Chondrocyte (in vitro differentiated cells): ENCODE measurements at regions not wholly inside any gene's neighbourhood (a gene's known extent, or its start where the extent isn't known, plus 50 kb on each side); places are given as distances from the start of the nearest gene placed in this dataset.

Source experiments
- DNase-seq: peaks from one replicate; pipeline ENCODE4 v3.0.0; 2021; ENCODE audit warnings: mixed read lengths, low spot score
- H3K27ac Mint-ChIP-seq: one replicate; pipeline ENCODE4 v1.8.0; 2021; ENCODE audit warnings: mild to moderate bottlenecking, moderate library complexity, mixed read lengths; ENCODE audit not compliant: unreplicated experiment
- H3K27me3 Mint-ChIP-seq: 2 replicates; pipeline ENCODE4 v1.8.0; 2021; ENCODE audit warnings: low read depth, mixed read lengths
- H3K36me3 Mint-ChIP-seq: 2 replicates; pipeline ENCODE4 v1.8.0; 2021; ENCODE audit warnings: low read depth, mixed read lengths
- H3K4me1 Mint-ChIP-seq: 2 replicates; pipeline ENCODE4 v1.8.0; 2021; ENCODE audit warnings: low read depth, mild to moderate bottlenecking, mixed read lengths
- H3K4me3 Mint-ChIP-seq: one replicate; pipeline ENCODE4 v1.8.0; 2021; ENCODE audit warnings: mild to moderate bottlenecking, moderate library complexity, mixed read lengths; ENCODE audit not compliant: unreplicated experiment
- H3K9me3 Mint-ChIP-seq: 2 replicates; pipeline ENCODE4 v1.8.0; 2021; ENCODE audit warnings: low read depth, mixed read lengths
- TF ChIP-seq, protein P1 (sequence below): fragments of 200-600 bp; sonication (generic); IDR thresholded peaks from 2 replicates; pipeline ENCODE4 v1.5.0; 2021; ENCODE audit warnings: antibody characterized with exemption, mild to moderate bottlenecking, moderate library complexity

- H3K9me3 Mint-ChIP-seq: peaks cover 22% of the 10 kb centered on the region
- H3K27ac Mint-ChIP-seq: no peak overlapping the region
- no peaks in the 10 kb centered on the region for H3K4me1 Mint-ChIP-seq
- H3K36me3 Mint-ChIP-seq: peaks cover 4% of the 10 kb centered on the region
- no peaks in the 10 kb centered on the region for H3K27me3 Mint-ChIP-seq
- TF ChIP-seq, protein P1, sequence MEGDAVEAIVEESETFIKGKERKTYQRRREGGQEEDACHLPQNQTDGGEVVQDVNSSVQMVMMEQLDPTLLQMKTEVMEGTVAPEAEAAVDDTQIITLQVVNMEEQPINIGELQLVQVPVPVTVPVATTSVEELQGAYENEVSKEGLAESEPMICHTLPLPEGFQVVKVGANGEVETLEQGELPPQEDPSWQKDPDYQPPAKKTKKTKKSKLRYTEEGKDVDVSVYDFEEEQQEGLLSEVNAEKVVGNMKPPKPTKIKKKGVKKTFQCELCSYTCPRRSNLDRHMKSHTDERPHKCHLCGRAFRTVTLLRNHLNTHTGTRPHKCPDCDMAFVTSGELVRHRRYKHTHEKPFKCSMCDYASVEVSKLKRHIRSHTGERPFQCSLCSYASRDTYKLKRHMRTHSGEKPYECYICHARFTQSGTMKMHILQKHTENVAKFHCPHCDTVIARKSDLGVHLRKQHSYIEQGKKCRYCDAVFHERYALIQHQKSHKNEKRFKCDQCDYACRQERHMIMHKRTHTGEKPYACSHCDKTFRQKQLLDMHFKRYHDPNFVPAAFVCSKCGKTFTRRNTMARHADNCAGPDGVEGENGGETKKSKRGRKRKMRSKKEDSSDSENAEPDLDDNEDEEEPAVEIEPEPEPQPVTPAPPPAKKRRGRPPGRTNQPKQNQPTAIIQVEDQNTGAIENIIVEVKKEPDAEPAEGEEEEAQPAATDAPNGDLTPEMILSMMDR: no peak
- DNase-seq: no peak
- no peak overlapping the region for H3K4me3 Mint-ChIP-seq
These were observed 1912.8 kb upstream of the NUDT12 start for GRCh38 chr5:105475401-105475800.

DNA sequence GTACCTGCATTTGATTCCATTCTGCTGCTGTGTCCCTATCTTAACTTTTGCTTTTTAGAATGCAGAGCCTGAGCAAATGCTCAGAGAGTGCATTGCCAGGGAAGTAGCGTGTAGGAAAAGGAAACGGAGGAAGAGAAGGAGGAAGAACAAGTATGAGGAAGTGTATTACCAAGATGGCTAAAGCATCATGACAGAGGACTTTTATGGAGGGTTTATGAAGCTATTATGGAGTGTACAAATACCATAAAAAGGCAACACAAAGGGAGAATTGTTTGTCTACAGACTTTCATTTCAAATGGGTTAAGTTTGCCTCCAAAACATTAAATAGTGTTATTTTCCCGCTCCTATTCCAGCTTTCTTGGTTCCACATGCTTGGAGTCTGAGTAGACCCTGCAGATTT, 1899.8 kb upstream of the NUDT12 start:
- DNase-seq: no peak
- H3K4me1 Mint-ChIP-seq: no peaks in the 10 kb centered on the region
- TF ChIP-seq, protein P1: no peak
- peaks cover 24% of the 10 kb centered on the region for H3K9me3 Mint-ChIP-seq
- no peaks in the 10 kb centered on the region for H3K27me3 Mint-ChIP-seq
- H3K27ac Mint-ChIP-seq: no peak overlapping the region
- no peaks in the 10 kb centered on the region for H3K36me3 Mint-ChIP-seq
- H3K4me3 Mint-ChIP-seq: no peak overlapping the region

DNA sequence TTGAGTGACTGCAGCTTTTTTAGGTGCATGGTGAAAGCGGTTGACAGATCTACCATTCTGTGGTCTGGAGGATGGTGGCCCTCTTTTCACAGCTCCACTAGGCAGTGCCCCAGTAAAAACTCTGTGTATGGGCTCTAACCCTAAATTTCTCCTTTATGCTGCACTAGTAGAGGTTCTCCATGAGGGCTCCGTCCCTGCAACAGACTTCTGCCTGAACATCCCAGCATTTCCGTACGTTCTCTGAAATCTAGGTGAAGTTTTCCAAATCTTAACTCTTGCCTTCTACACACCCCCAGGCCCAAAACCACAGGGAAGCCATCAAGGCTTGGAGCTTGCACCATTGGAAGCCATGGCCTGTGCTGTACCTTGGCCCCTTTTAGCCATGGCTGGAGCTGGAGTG, 1898.1 kb upstream of the NUDT12 start:
- H3K36me3 Mint-ChIP-seq: no peaks in the 10 kb centered on the region
- no peaks in the 10 kb centered on the region for H3K4me1 Mint-ChIP-seq
- no peak overlapping the region for H3K4me3 Mint-ChIP-seq
- TF ChIP-seq, protein P1: no peak
- no peaks in the 10 kb centered on the region for H3K27me3 Mint-ChIP-seq
- H3K27ac Mint-ChIP-seq: no peak overlapping the region
- DNase-seq: no peak
- peaks cover 24% of the 10 kb centered on the region for H3K9me3 Mint-ChIP-seq

- no peak for DNase-seq
- no peak overlapping the region for H3K4me3 Mint-ChIP-seq
- H3K27ac Mint-ChIP-seq: no peak overlapping the region
- H3K4me1 Mint-ChIP-seq: no peaks in the 10 kb centered on the region
- TF ChIP-seq, protein P1: no peak
- no peaks in the 10 kb centered on the region for H3K36me3 Mint-ChIP-seq
- H3K27me3 Mint-ChIP-seq: no peaks in the 10 kb centered on the region
- H3K9me3 Mint-ChIP-seq: peaks cover 9% of the 10 kb centered on the region
These were observed 1890.7 kb upstream of the NUDT12 start for GRCh38 chr5:105453216-105453807.

DNA sequence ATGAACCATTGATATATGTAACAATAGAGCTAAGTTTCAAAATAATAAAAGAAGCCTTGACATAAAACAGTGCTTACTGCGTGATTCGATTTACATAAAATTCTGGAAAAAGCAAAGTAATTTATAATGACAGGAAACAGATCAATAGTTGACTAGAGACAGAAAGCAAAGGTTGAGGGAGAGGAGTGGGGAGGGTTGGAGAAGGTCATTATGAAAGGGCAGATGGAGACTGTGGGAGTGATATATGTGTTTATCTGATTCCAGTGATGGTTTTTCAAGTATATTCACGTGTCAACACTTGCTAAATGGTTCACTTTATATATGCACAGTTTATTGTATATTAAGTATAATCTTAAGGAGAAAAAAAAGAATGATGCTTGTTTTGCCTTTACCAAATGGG, 1885.7 kb upstream of the NUDT12 start:
- TF ChIP-seq, protein P1: no peak
- Mint-ChIP-seq H3K27me3 (no peaks in the 10 kb centered on the region), H3K4me1 (no peaks in the 10 kb centered on the region), H3K4me3 (no peak overlapping the region), H3K36me3 (no peaks in the 10 kb centered on the region), H3K27ac (no peak overlapping the region), H3K9me3 (peaks cover 9% of the 10 kb centered on the region)
- no peak for DNase-seq
